H9 (cell line): ENCODE measurements at regions not wholly inside any gene's neighbourhood (a gene's known extent, or its start where the extent isn't known, plus 50 kb on each side); places are given as distances from the start of the nearest gene placed in this dataset.

ENCODE experiments used
- DNase-seq: peaks from one replicate; pipeline ENCODE4 v3.0.0-alpha.2; 2017
- H2AFZ ChIP-seq: one replicate; pipeline ENCODE4 v1.6.1; 2013; ENCODE audit warnings: mild to moderate bottlenecking, low read length, control low read depth, moderate library complexity
- H2AK5ac ChIP-seq: 2 replicates; pipeline ENCODE4 v1.6.1; 2013; ENCODE audit warnings: low read length, control low read depth, mixed read lengths; ENCODE audit not compliant: insufficient read length
- H2BK120ac ChIP-seq: one replicate; pipeline ENCODE4 v1.6.1; 2013; ENCODE audit warnings: low read depth, mild to moderate bottlenecking, low read length, control low read depth, inconsistent platforms; ENCODE audit not compliant: poor library complexity, severe bottlenecking
- H2BK12ac ChIP-seq: 2 replicates; pipeline ENCODE4 v1.6.1; 2013; ENCODE audit warnings: low read length, control low read depth, mixed read lengths, low read depth; ENCODE audit not compliant: insufficient read length
- H2BK15ac ChIP-seq: 2 replicates; pipeline ENCODE4 v1.6.1; 2013; ENCODE audit warnings: low read depth, low read length, control low read depth
- H2BK20ac ChIP-seq: one replicate; pipeline ENCODE4 v1.6.1; 2013; ENCODE audit warnings: low read depth, mild to moderate bottlenecking, low read length, control low read depth, inconsistent platforms; ENCODE audit not compliant: poor library complexity, severe bottlenecking
- H2BK5ac ChIP-seq: 2 replicates; pipeline ENCODE4 v1.6.1; 2013; ENCODE audit warnings: low read length, control low read depth, mixed read lengths; ENCODE audit not compliant: insufficient read length
- H3K14ac ChIP-seq: 2 replicates; pipeline ENCODE4 v1.6.1; 2013; ENCODE audit warnings: low read length, control low read depth; ENCODE audit not compliant: insufficient read depth
- H3K18ac ChIP-seq: 2 replicates; pipeline ENCODE4 v1.6.1; 2013; ENCODE audit warnings: low read depth, mild to moderate bottlenecking, mixed read lengths, low read length, control low read depth; ENCODE audit not compliant: insufficient read length
- H3K23ac ChIP-seq: 2 replicates; pipeline ENCODE4 v1.6.1; 2013; ENCODE audit warnings: low read length, control low read depth, mixed read lengths, low read depth; ENCODE audit not compliant: insufficient read length
- H3K23me2 ChIP-seq: 2 replicates; pipeline ENCODE4 v1.6.1; 2013; ENCODE audit warnings: low read depth, mild to moderate bottlenecking, mixed read lengths, low read length, control low read depth; ENCODE audit not compliant: insufficient read length, poor library complexity, severe bottlenecking
- H3K27ac ChIP-seq: 2 replicates; pipeline ENCODE4 v1.5.1; 2013; ENCODE audit warnings: low read length, control low read depth, mixed read lengths, low read depth; ENCODE audit not compliant: insufficient read length
- H3K27me3 ChIP-seq: 2 replicates; pipeline ENCODE4 v1.6.1; 2013; ENCODE audit warnings: low read length, control low read depth, inconsistent platforms; ENCODE audit not compliant: insufficient read depth
- H3K4ac ChIP-seq: 2 replicates; pipeline ENCODE4 v1.6.1; 2013; ENCODE audit warnings: low read depth, mild to moderate bottlenecking, control low read depth, inconsistent platforms, low read length, moderate library complexity
- H3K4me1 ChIP-seq: 2 replicates; pipeline ENCODE4 v1.6.1; 2013; ENCODE audit warnings: low read length, control low read depth, inconsistent platforms; ENCODE audit not compliant: insufficient read depth
- H3K4me2 ChIP-seq: 2 replicates; pipeline ENCODE4 v1.6.1; 2013; ENCODE audit warnings: low read length, control low read depth, mixed read lengths; ENCODE audit not compliant: insufficient read length, insufficient read depth
- H3K56ac ChIP-seq: 2 replicates; pipeline ENCODE4 v1.6.1; 2013; ENCODE audit warnings: low read depth, mild to moderate bottlenecking, mixed read lengths, low read length, control low read depth; ENCODE audit not compliant: insufficient read length
- H3K79me1 ChIP-seq: 2 replicates; pipeline ENCODE4 v1.6.1; 2013; ENCODE audit warnings: low read depth, mild to moderate bottlenecking, moderate library complexity, low read length, control low read depth, inconsistent platforms; ENCODE audit not compliant: insufficient read depth, poor library complexity, severe bottlenecking
- H3K79me2 ChIP-seq: 2 replicates; pipeline ENCODE4 v1.6.1; 2013; ENCODE audit warnings: low read length, control low read depth, inconsistent platforms; ENCODE audit not compliant: insufficient read depth
- H3K9ac ChIP-seq: 2 replicates; pipeline ENCODE4 v1.6.1; 2013; ENCODE audit warnings: low read length, control low read depth, mixed read lengths; ENCODE audit not compliant: insufficient read length; ENCODE audit errors: extremely low read depth
- H3K9me3 ChIP-seq: one replicate; pipeline ENCODE4 v1.6.1; 2013; ENCODE audit warnings: low read depth, low read length, inconsistent platforms; ENCODE audit not compliant: control insufficient read depth
- H3T11ph ChIP-seq: one replicate; pipeline ENCODE4 v1.6.1; 2013; ENCODE audit warnings: mild to moderate bottlenecking, low read length, control low read depth, inconsistent platforms
- H4K20me1 ChIP-seq: one replicate; pipeline ENCODE4 v1.6.1; 2013; ENCODE audit not compliant: control insufficient read depth, insufficient read length, insufficient read depth
- H4K5ac ChIP-seq: 2 replicates; pipeline ENCODE4 v1.6.1; 2013; ENCODE audit warnings: low read depth, mild to moderate bottlenecking, mixed read lengths, low read length, control low read depth; ENCODE audit not compliant: insufficient read length
- H4K8ac ChIP-seq: replicated peaks from 2 replicates; pipeline ENCODE4 v1.6.1; 2013; ENCODE audit warnings: low read length, control low read depth, mixed read lengths, low read depth; ENCODE audit not compliant: insufficient read length
- H4K91ac ChIP-seq: 2 replicates; pipeline ENCODE4 v1.6.1; 2013; ENCODE audit warnings: low read depth, mild to moderate bottlenecking, moderate library complexity, mixed read lengths, low read length, control low read depth; ENCODE audit not compliant: insufficient read length
- H3K27ac Mint-ChIP-seq, 3 experiments: 2 replicates in 2 of 3; 3 replicates in 1 of 3; pipeline ENCODE4 v1.8.0; 2020 to 2021; ENCODE audit warnings: mixed read lengths in 3 of 3, mild to moderate bottlenecking in 1 of 3, moderate library complexity in 1 of 3
- H3K27me3 Mint-ChIP-seq: 2 replicates; pipeline ENCODE4 v1.8.0; 2021; ENCODE audit warnings: low read depth, mild to moderate bottlenecking, moderate library complexity, mixed read lengths
- H3K36me3 Mint-ChIP-seq, 3 experiments: 2 replicates in 2 of 3; 3 replicates in 1 of 3; pipeline ENCODE4 v1.8.0; 2020 to 2021; ENCODE audit warnings: low read depth in 3 of 3, mixed read lengths in 3 of 3; ENCODE audit not compliant: insufficient read depth in 1 of 3
- H3K4me1 Mint-ChIP-seq, 2 experiments: 2 replicates each; pipeline ENCODE4 v1.8.0; 2020; ENCODE audit warnings: mixed read lengths in 2 of 2
- H3K4me3 Mint-ChIP-seq, 2 experiments: 2 replicates in 1 of 2; 3 replicates in 1 of 2; pipeline ENCODE4 v1.8.0; 2020 to 2021; ENCODE audit warnings: mild to moderate bottlenecking in 2 of 2, mixed read lengths in 2 of 2, moderate library complexity in 1 of 2
- H3K9me3 Mint-ChIP-seq, 2 experiments: 2 replicates in 1 of 2; 3 replicates in 1 of 2; pipeline ENCODE4 v1.8.0; 2020; ENCODE audit warnings: mild to moderate bottlenecking in 2 of 2, mixed read lengths in 2 of 2, moderate library complexity in 1 of 2
- WGBS: extraction: QIAGEN DNeasy Blood & Tissue Kit; methylation state at CpG from one replicate; pipeline ENCODE4 v1.1.7; 2013; ENCODE audit warnings: missing lambda C conversion rate, low lambda C conversion rate, mixed read lengths; ENCODE audit not compliant: insufficient read length; ENCODE audit errors: extremely low coverage; 5-methylcytosine and 5-hydroxymethylcytosine counted together
- TF ChIP-seq, protein P1 (sequence below): fragments of 200-600 bp; sonication (generic); conservative IDR thresholded peaks from 3 replicates; pipeline ENCODE4 v1.8.0; 2021; ENCODE audit warnings: antibody characterized with exemption, mild to moderate bottlenecking

DNA sequence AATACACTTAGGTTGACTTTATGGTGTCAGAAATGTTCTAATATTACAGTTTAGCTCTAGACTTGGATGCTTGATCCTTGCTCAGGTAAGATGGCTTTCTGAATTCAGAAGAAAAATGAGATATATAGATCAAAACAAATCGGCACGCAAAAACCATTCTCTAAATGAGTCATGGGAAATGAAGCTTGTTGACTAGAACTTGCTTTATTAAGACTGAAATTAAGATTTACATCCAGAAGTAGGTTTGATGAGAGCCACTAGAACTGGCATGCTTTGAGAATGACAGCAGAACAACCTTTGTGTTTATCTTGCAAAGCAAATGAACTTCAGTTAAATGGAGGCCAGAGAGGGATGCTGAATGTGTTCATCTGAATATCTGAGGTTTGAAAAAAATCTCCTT, 304.9 kb upstream of the KLF3 start:
- Mint-ChIP-seq H3K4me1 (peaks cover 0 to 4% of the 10 kb centered on the region in 2 experiments; a peak in 1 of 4 replicates), H3K27me3 (no peaks in the 10 kb centered on the region), H3K4me3 (no peak overlapping the region), H3K9me3 (peaks cover 6 to 7% of the 10 kb centered on the region in 2 experiments; a peak in 4 of 5 replicates), H3K27ac (no peak overlapping the region), H3K36me3 (no peaks in the 10 kb centered on the region; a peak in 1 of 7 replicates)
- H4K8ac ChIP-seq: no peak overlapping the region
- WGBS: no CpG with 5 or more reads among the region's 2 CpGs
- no peak for DNase-seq
- H3K79me2 ChIP-seq: no peaks in the 10 kb centered on the region
- TF ChIP-seq, protein P1, sequence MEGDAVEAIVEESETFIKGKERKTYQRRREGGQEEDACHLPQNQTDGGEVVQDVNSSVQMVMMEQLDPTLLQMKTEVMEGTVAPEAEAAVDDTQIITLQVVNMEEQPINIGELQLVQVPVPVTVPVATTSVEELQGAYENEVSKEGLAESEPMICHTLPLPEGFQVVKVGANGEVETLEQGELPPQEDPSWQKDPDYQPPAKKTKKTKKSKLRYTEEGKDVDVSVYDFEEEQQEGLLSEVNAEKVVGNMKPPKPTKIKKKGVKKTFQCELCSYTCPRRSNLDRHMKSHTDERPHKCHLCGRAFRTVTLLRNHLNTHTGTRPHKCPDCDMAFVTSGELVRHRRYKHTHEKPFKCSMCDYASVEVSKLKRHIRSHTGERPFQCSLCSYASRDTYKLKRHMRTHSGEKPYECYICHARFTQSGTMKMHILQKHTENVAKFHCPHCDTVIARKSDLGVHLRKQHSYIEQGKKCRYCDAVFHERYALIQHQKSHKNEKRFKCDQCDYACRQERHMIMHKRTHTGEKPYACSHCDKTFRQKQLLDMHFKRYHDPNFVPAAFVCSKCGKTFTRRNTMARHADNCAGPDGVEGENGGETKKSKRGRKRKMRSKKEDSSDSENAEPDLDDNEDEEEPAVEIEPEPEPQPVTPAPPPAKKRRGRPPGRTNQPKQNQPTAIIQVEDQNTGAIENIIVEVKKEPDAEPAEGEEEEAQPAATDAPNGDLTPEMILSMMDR: no peak
- H3K23ac ChIP-seq: no peak overlapping the region
- H3K56ac ChIP-seq: no peak overlapping the region
- H4K91ac ChIP-seq: no peak overlapping the region
- H3K27me3 ChIP-seq: no peaks in the 10 kb centered on the region
- no peak overlapping the region for H2BK15ac ChIP-seq
- no peak overlapping the region for H3T11ph ChIP-seq
- no peaks in the 10 kb centered on the region for H3K4me1 ChIP-seq
- no peak overlapping the region for H2BK120ac ChIP-seq
- H3K23me2 ChIP-seq: no peaks in the 10 kb centered on the region
- no peak overlapping the region for H2AK5ac ChIP-seq
- H3K27ac ChIP-seq: no peak overlapping the region
- H4K20me1 ChIP-seq: no peaks in the 10 kb centered on the region
- H3K18ac ChIP-seq: no peak overlapping the region
- H3K79me1 ChIP-seq: no peaks in the 10 kb centered on the region
- H3K9ac ChIP-seq: no peak overlapping the region
- no peak overlapping the region for H2BK12ac ChIP-seq
- no peak overlapping the region for H2BK20ac ChIP-seq
- H2BK5ac ChIP-seq: no peak overlapping the region
- H4K5ac ChIP-seq: no peak overlapping the region
- H3K9me3 ChIP-seq: no peaks in the 10 kb centered on the region
- H3K14ac ChIP-seq: no peak overlapping the region
- H3K4me2 ChIP-seq: no peak overlapping the region
- H2AFZ ChIP-seq: no peak overlapping the region
- H3K4ac ChIP-seq: no peak overlapping the region
